ENCODE measurements at regions not wholly inside any gene's neighbourhood (a gene's known extent, or its start where the extent isn't known, plus 50 kb on each side); places are given as distances from the start of the nearest gene placed in this dataset.

DNA sequence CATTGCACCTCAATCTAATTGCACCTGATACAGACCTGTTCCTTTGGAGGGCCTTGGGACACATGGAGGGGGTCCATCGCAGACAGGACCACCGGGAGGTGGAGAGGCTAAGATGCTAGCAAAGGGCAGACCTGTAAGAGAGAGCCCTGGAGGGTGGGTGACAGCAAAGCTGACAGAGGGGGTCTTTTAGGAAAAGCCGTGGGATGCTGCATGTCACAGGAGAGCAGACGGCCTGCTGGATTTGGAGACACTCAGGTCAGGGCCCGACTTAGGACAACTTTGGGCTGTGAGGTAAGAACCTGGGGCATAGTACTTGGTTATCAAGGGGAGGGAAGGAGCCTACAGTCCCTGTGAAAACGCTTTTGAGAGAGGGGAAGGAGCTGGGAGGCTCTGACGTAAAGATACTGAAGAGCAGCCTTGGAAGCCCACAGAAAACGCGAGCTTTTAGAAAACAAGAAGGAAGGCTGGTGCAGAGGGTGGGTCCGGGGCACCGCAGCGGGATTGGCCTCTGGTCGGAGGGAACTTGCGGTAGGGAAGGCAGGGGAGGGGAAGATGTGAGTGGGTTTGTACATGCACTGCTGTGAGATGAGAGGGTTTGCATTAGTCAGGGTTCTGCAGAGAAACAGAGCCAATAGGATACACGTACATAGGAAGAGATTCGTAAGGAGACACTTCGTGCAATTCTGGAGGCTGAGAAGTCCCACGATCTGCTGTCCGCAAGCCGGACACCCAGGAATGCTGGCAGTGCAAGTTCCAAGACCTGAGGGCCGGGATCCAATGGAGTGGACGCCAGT lies 868.5 kb downstream of the TBC1D22A start:
- Histone ChIP-seq H3K27ac (ENCODE audit: extremely low read depth, low read depth, low read length) (no peak overlapping the region), H3K9me3 (ENCODE audit: control insufficient read depth, insufficient read depth, low read depth, low read length) (no peaks in the 10 kb centered on the region; the same call in 1 of the 2 replicates), H3K4me1 (ENCODE audit: control insufficient read depth, insufficient read depth, low read length) (no peaks in the 10 kb centered on the region), H3K4me3 (ENCODE audit: low read depth, low read length) (no peak overlapping the region), H3K36me3 (ENCODE audit: control insufficient read depth in 2 of 2, insufficient read depth in 1 of 2, low read length in 2 of 2) (no peaks in the 10 kb centered on the region)
- no peak for TF ChIP-seq ZNF560 (tag by site-specific recombination; IDR thresholded peaks at IDR 0.05; ENCODE audit: borderline replicate concordance)
- no peak for TF ChIP-seq GFI1B (tag by site-specific recombination; IDR thresholded peaks at IDR 0.05)
- TF ChIP-seq ZNF501 (tag by site-specific recombination; IDR thresholded peaks at IDR 0.05) = no peak
- TF ChIP-seq ZNF423 (tag by site-specific recombination; IDR thresholded peaks at IDR 0.05) = no peak
- TF ChIP-seq ZNF404 (tag by site-specific recombination; IDR thresholded peaks at IDR 0.05) = no peak
- TF ChIP-seq ZNF830 (tag by site-specific recombination; IDR thresholded peaks at IDR 0.05; ENCODE audit: low read depth) = no peak
- no peak for TF ChIP-seq ZNF184 (tag by site-specific recombination; IDR thresholded peaks at IDR 0.05)
- TF ChIP-seq ZBTB10 (tag by site-specific recombination; IDR thresholded peaks at IDR 0.05) = no peak
- POLR2A ChIA-PET = no interaction called here
- CTCF ChIA-PET = interaction anchor here (1.2 kb wide), 1 partner anchor 861 kb away, joined by 4 read pairs; no protein-coding TSS in a partner anchor

DNA sequence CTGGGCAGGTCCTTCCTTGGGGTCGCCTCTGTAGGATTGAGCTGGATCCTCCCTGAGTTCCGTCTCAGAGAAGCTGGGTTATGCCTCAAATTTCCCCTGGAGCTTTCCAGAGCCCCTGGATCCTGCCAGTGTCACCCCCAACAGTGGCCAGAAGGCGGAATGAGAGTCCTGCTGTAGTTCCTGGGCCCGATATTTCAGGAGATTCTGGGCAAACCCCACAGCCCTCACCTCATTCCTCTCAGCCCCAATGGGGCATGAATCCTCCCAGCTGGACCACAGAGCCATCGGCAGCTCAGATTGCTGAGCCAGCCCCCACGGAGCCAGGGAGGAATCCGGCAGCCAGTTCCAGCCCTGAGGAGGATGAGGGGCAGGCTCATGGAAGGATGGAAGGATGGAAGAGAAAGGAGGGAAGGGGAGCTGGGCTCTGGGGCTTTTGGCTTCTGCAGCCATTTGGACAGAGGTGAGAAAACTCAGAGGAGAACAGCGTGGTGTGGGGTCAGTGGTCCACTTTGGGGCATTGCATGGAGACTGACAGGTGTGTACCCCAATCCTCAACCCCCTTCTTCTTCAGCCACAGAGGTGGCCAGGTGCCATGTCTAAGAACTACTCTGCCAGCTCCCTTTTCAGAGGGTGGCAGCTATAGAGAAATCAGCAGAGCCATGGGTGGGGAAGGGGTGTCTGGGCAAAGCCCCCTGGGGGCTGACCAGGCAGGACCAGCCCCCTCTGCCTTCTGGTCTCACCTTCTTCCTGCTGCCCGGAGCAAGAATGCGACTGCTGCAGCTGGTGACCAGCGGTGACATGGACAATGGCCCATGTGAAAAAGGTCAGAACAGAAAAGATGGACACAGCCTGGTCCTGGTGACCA lies 867.6 kb downstream of the TBC1D22A start:
- no peak overlapping the region for H3K27ac ChIP-seq (ENCODE audit: extremely low read depth, low read depth, low read length)
- no peaks in the 10 kb centered on the region for H3K4me1 ChIP-seq (ENCODE audit: control insufficient read depth, insufficient read depth, low read length)
- no peak overlapping the region for H3K4me3 ChIP-seq (ENCODE audit: low read depth, low read length)
- no peaks in the 10 kb centered on the region for H3K36me3 ChIP-seq (ENCODE audit: control insufficient read depth in 2 of 2, insufficient read depth in 1 of 2, low read length in 2 of 2)
- no peaks in the 10 kb centered on the region; the same call in 1 of the 2 replicates for H3K9me3 ChIP-seq (ENCODE audit: control insufficient read depth, insufficient read depth, low read depth, low read length)
- TF ChIP-seq ZSCAN23 (tag by site-specific recombination; IDR thresholded peaks at IDR 0.05) (no peak), MEIS1 (CRISPR knock-in tag; IDR thresholded peaks at IDR 0.05; ENCODE audit: borderline replicate concordance) (no peak), ZNF664 (tag by site-specific recombination; IDR thresholded peaks at IDR 0.05) (no peak), ZNF416 (tag by site-specific recombination; IDR thresholded peaks at IDR 0.05) (no peak), ZNF521 (tag by site-specific recombination; IDR thresholded peaks at IDR 0.05) (no peak), ZNF266 (tag by site-specific recombination; IDR thresholded peaks at IDR 0.05; ENCODE audit: low read depth) (no peak)
- ChIA-PET POLR2A (no interaction called here), CTCF (interaction anchor here (0.6 to 1.1 kb wide), 2 partner anchors 208 to 224 kb away, joined by 3 to 4 read pairs; no protein-coding TSS in a partner anchor)

DNA sequence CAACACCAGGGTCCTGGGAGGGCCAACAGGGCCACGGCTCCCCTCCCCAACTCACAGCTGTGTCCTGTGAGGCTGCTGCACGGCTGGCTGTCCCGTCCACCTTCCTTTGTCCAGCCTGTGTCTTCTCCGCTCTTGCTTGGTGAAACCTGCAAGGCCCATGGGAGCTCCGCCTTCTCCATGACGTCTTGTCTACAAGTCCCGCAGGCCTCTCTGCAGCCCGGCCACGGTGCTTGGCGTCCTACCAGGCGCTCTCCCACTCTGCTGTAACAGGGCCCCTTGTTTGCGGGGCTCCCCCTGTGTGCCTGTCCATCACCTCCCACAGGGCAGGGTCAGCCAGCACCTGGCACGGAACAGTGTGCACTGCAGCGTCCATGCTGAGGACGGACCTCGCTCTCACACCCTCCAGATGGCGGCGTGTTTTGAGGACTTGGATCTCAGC lies 866.8 kb downstream of the TBC1D22A start:
- TF ChIP-seq OSR2 (tag by site-specific recombination; IDR thresholded peaks at IDR 0.05) = no peak
- Histone ChIP-seq H3K27ac (ENCODE audit: extremely low read depth, low read depth, low read length) (no peak overlapping the region), H3K9me3 (ENCODE audit: control insufficient read depth, insufficient read depth, low read depth, low read length) (no peaks in the 10 kb centered on the region; the same call in 1 of the 2 replicates)

More for the DNA sequence above, 866.8 kb downstream of the TBC1D22A start:
- no peaks in the 10 kb centered on the region for H3K36me3 ChIP-seq (ENCODE audit: control insufficient read depth in 2 of 2, insufficient read depth in 1 of 2, low read length in 2 of 2)
- CTCF ChIA-PET = interaction anchor here (0.6 to 1.1 kb wide), 2 partner anchors 209 to 224 kb away, joined by 3 to 4 read pairs; no protein-coding TSS in a partner anchor
- no peaks in the 10 kb centered on the region for H3K4me1 ChIP-seq (ENCODE audit: control insufficient read depth, insufficient read depth, low read length)
- H3K4me3 ChIP-seq (ENCODE audit: low read depth, low read length) = no peak overlapping the region
- POLR2A ChIA-PET = no interaction called here
